Left colon (tissue), 2 donors: ENCODE measurements at regions not wholly inside any gene's neighbourhood (a gene's known extent, or its start where the extent isn't known, plus 50 kb on each side); places are given as distances from the start of the nearest gene placed in this dataset.

Experiments used
- ATAC-seq: fragments of 200-7000 bp; cut with Tn5 transposase; one replicate; pipeline ENCODE4 v1.9.1; 2020; ENCODE audit warnings: mild to moderate bottlenecking, moderate library complexity
- DNase-seq, 2 donors: peaks; one replicate each; pipeline ENCODE4 v3.0.0-alpha.2; 2020
- intact Hi-C, 2 donors: fragments of 100-400 bp; cut with DNase I in 1 of 2; cut with micrococcal nuclease in 1 of 2; formaldehyde crosslinking; loops; one replicate each; pipeline versions ENCODE4 v1.11.2 to v1.14.0; 2022; cut with DNase I, micrococcal nuclease
- donor health status: DM: no; HTN: no; CAD: no.
- donor health status: DM: yes; HTN: yes; CAD: no.

GRCh38 chr16:50972876-50973275 is 178.2 kb downstream of the SALL1 start:
- intact Hi-C loops, result no loop called here
- ATAC-seq (no peak), DNase-seq (no peak)

GRCh38 chr16:50970281-50970680 is 180.8 kb downstream of the SALL1 start:
- DNase-seq (no peak), ATAC-seq (no peak)
- intact Hi-C loops, result no loop called here

- DNase-seq (no peak), ATAC-seq (no peak)
- intact Hi-C loops, result no loop called here
Observed at GRCh38 chr16:50967827-50968612, 183.1 kb downstream of the SALL1 start.

GRCh38 chr16:50964491-50964890 is 186.6 kb downstream of the SALL1 start:
- intact Hi-C loops, result no loop called here
- DNase-seq (no peak), ATAC-seq (no peak)

- ATAC-seq, result no peak
- DNase-seq, result no peak
- intact Hi-C loops, result no loop called here
Observed at GRCh38 chr16:50961952-50962351, 189.1 kb downstream of the SALL1 start.

GRCh38 chr16:50960517-50961202 is 190.4 kb downstream of the SALL1 start:
- intact Hi-C loops, result no loop called here
- no peak for ATAC-seq
- DNase-seq, result no peak

- no peak for DNase-seq
- no peak for ATAC-seq
- intact Hi-C loops, result no loop called here
Observed at GRCh38 chr16:50957056-50957455, 194.0 kb downstream of the SALL1 start.

- ATAC-seq (no peak), DNase-seq (no peak)
- intact Hi-C loops, result no loop called here
Observed at GRCh38 chr16:50956637-50957036, 194.4 kb downstream of the SALL1 start.

- no peak for DNase-seq
- intact Hi-C loops, result no loop called here
- ATAC-seq, result no peak
Observed at GRCh38 chr16:50955311-50955710, 195.8 kb downstream of the SALL1 start.

- intact Hi-C loops, result no loop called here
- DNase-seq, result no peak
- ATAC-seq, result no peak
Observed at GRCh38 chr16:50954469-50954868, 196.6 kb downstream of the SALL1 start.

GRCh38 chr16:50953290-50953689 is 197.8 kb downstream of the SALL1 start:
- intact Hi-C loops, result no loop called here
- DNase-seq, result no peak
- ATAC-seq, result no peak

GRCh38 chr16:50950955-50951354 is 200.1 kb downstream of the SALL1 start:
- intact Hi-C loops, result no loop called here
- no peak for ATAC-seq
- no peak for DNase-seq

GRCh38 chr16:50948268-50948930 is 202.7 kb downstream of the SALL1 start:
- DNase-seq, result no peak
- intact Hi-C loops, result no loop called here
- no peak for ATAC-seq

- ATAC-seq (no peak), DNase-seq (no peak)
- intact Hi-C loops, result no loop called here
Observed at GRCh38 chr16:50947826-50948225, 203.2 kb downstream of the SALL1 start.

GRCh38 chr16:50946606-50947005 is 204.5 kb downstream of the SALL1 start:
- DNase-seq (no peak), ATAC-seq (no peak)
- intact Hi-C loops, result no loop called here

- ATAC-seq (no peak), DNase-seq (no peak)
- intact Hi-C loops, result no loop called here
Observed at GRCh38 chr16:50946098-50946497, 204.2 kb downstream of the CYLD start.

- intact Hi-C loops, result no loop called here
- ATAC-seq, result no peak
Observed at GRCh38 chr16:50945171-50945570, 203.3 kb downstream of the CYLD start.

GRCh38 chr16:50944436-50944835 is 202.6 kb downstream of the CYLD start:
- intact Hi-C loops, result no loop called here
- DNase-seq (no peak), ATAC-seq (no peak)

More at GRCh38 chr16:50945171-50945570, 203.3 kb downstream of the CYLD start:
- DNase-seq, result no peak

- no peak for ATAC-seq
- no peak for DNase-seq
- intact Hi-C loops, result no loop called here
Observed at GRCh38 chr16:50944033-50944432, 202.1 kb downstream of the CYLD start.

GRCh38 chr16:50942143-50942542 is 200.3 kb downstream of the CYLD start:
- DNase-seq (no peak), ATAC-seq (no peak)
- intact Hi-C loops, result no loop called here
